Mucosa of descending colon (tissue), 3 donors: ENCODE measurements at regions not wholly inside any gene's neighbourhood (a gene's known extent, or its start where the extent isn't known, plus 50 kb on each side); places are given as distances from the start of the nearest gene placed in this dataset.
A peak's percentile ranks its signal among the peaks of the same experiment; 100 is the strongest.

Source experiments
- ATAC-seq: fragments of 200-7000 bp; cut with Tn5 transposase; one replicate; pipeline ENCODE4 v1.9.1; 2020; ENCODE audit warnings: mild to moderate bottlenecking, moderate library complexity
- DNase-seq, 3 donors: peaks; one replicate each; pipeline ENCODE4 v3.0.0-alpha.2; 2020
- H3K36me3 ChIP-seq: fragments of 200-600 bp; one replicate; pipeline ENCODE4 v1.8.0; 2021; ENCODE audit warnings: low read depth, mild to moderate bottlenecking
- H3K4me1 ChIP-seq: fragments of 200-600 bp; one replicate; pipeline ENCODE4 v1.8.0; 2021; ENCODE audit warnings: low read depth, mild to moderate bottlenecking
- H3K4me3 ChIP-seq: fragments of 200-600 bp; one replicate; pipeline ENCODE4 v1.8.0; 2021; ENCODE audit warnings: mild to moderate bottlenecking
- H3K9me3 ChIP-seq: fragments of 200-600 bp; one replicate; pipeline ENCODE4 v1.8.0; 2021; ENCODE audit warnings: mild to moderate bottlenecking
- CTCF ChIP-seq: fragments of 200-600 bp; IDR thresholded peaks from one replicate; pipeline ENCODE4 v1.8.0; 2022; ENCODE audit warnings: antibody characterized with exemption, mild to moderate bottlenecking
- intact Hi-C, 2 donors: fragments of 100-400 bp; cut with DNase I in 1 of 2; cut with micrococcal nuclease in 1 of 2; formaldehyde crosslinking; loops; one replicate each; pipeline versions ENCODE4 v1.11.0 to v1.11.1; 2022; cut with DNase I, micrococcal nuclease
- donor health status: DM: no; HTN: no; CAD: no; lungs with moderate emphysema.
- donor health status: DM: no; HTN: no; CAD: no.
- donor health status: DM: no; HTN: yes; CAD: no.

GRCh38 chr5:165502893-165503691 is 1997.7 kb downstream of the MAT2B start:
- peak; percentile 17 for ATAC-seq
- H3K4me3 ChIP-seq: no peak overlapping the region
- intact Hi-C loops: no loop called here
- no peaks in the 10 kb centered on the region for H3K36me3 ChIP-seq
- no peak for TF ChIP-seq CTCF
- H3K9me3 ChIP-seq: peaks cover 9% of the 10 kb centered on the region
- no peak for DNase-seq
- no peaks in the 10 kb centered on the region for H3K4me1 ChIP-seq

GRCh38 chr5:165504674-165505073 is 1999.3 kb downstream of the MAT2B start:
- ATAC-seq (no peak), DNase-seq (no peak)
- intact Hi-C loops: no loop called here
- Histone ChIP-seq H3K9me3 (peaks cover 12% of the 10 kb centered on the region), H3K4me3 (no peak overlapping the region), H3K36me3 (no peaks in the 10 kb centered on the region), H3K4me1 (no peaks in the 10 kb centered on the region)
- TF ChIP-seq CTCF: no peak

- TF ChIP-seq CTCF: no peak
Measured at GRCh38 chr5:165508286-165508685, 2002.9 kb downstream of the MAT2B start.

GRCh38 chr5:165508861-165509260 is 2003.4 kb downstream of the MAT2B start:
- DNase-seq (no peak), ATAC-seq (no peak)
- H3K9me3 ChIP-seq: peaks cover 12% of the 10 kb centered on the region
- no peak for TF ChIP-seq CTCF
- H3K36me3 ChIP-seq: no peaks in the 10 kb centered on the region
- H3K4me1 ChIP-seq: no peaks in the 10 kb centered on the region
- no peak overlapping the region for H3K4me3 ChIP-seq
- intact Hi-C loops: no loop called here

More at GRCh38 chr5:165508286-165508685, 2002.9 kb downstream of the MAT2B start:
- no peaks in the 10 kb centered on the region for H3K36me3 ChIP-seq
- ATAC-seq: no peak
- intact Hi-C loops: no loop called here
- no peak for DNase-seq
- H3K4me3 ChIP-seq: no peak overlapping the region
- H3K4me1 ChIP-seq: no peaks in the 10 kb centered on the region
- H3K9me3 ChIP-seq: peaks cover 12% of the 10 kb centered on the region

- intact Hi-C loops: no loop called here
- DNase-seq: no peak
- no peaks in the 10 kb centered on the region for H3K9me3 ChIP-seq
- ATAC-seq: no peak
- H3K36me3 ChIP-seq: no peaks in the 10 kb centered on the region
- H3K4me3 ChIP-seq: no peak overlapping the region
- no peaks in the 10 kb centered on the region for H3K4me1 ChIP-seq
- no peak for TF ChIP-seq CTCF
Measured at GRCh38 chr5:165521816-165522610, 2016.6 kb downstream of the MAT2B start.
